NCI-H748 treated with DMSO at 0.1 percent for 48 hours (cell line): ENCODE measurements at regions not wholly inside any gene's neighbourhood (a gene's known extent, or its start where the extent isn't known, plus 50 kb on each side); places are given as distances from the start of the nearest gene placed in this dataset.
"Not testable (repeated sequence)": the region's sequence is repeated elsewhere in the genome, so short reads cannot be mapped to it uniquely, and the experiment has no call there.

Experiments
- DNase-seq: peaks from one replicate; lab custom pipeline; 2025; lab: John Stamatoyannopoulos, UW

- DNase-seq = no peak
Measured at GRCh38 chr3:145427355-145427754, 733.6 kb downstream of the PLOD2 start.

- DNase-seq = no peak
Measured at GRCh38 chr3:145429546-145429945, 731.4 kb downstream of the PLOD2 start.

GRCh38 chr3:145448436-145448835 lies 712.5 kb downstream of the PLOD2 start:
- DNase-seq = no peak

GRCh38 chr3:145450018-145450682 lies 710.8 kb downstream of the PLOD2 start:
- no peak for DNase-seq

GRCh38 chr3:145457825-145458552 lies 703.0 kb downstream of the PLOD2 start:
- DNase-seq = no peak

- not testable (repeated sequence) for DNase-seq
Measured at GRCh38 chr3:145459681-145460080, 701.3 kb downstream of the PLOD2 start.

GRCh38 chr3:145471976-145472375 lies 689.0 kb downstream of the PLOD2 start:
- no peak for DNase-seq

GRCh38 chr3:145482735-145483134 lies 678.2 kb downstream of the PLOD2 start:
- not testable (repeated sequence) for DNase-seq

- DNase-seq = no peak
Measured at GRCh38 chr3:145483992-145484391, 677.0 kb downstream of the PLOD2 start.

- no peak for DNase-seq
Measured at GRCh38 chr3:145489011-145489410, 672.0 kb downstream of the PLOD2 start.

- no peak for DNase-seq
Measured at GRCh38 chr3:145490088-145491048, 670.6 kb downstream of the PLOD2 start.

GRCh38 chr3:145492456-145492855 lies 668.5 kb downstream of the PLOD2 start:
- no peak for DNase-seq

GRCh38 chr3:145517416-145517815 lies 643.6 kb downstream of the PLOD2 start:
- not testable (repeated sequence) for DNase-seq

- no peak for DNase-seq
Measured at GRCh38 chr3:145518639-145519038, 642.3 kb downstream of the PLOD2 start.

GRCh38 chr3:145519398-145520047 lies 641.5 kb downstream of the PLOD2 start:
- DNase-seq = no peak

- DNase-seq = no peak
Measured at GRCh38 chr3:145522179-145522578, 638.8 kb downstream of the PLOD2 start.

- no peak for DNase-seq
Measured at GRCh38 chr3:145522893-145523651, 637.9 kb downstream of the PLOD2 start.

GRCh38 chr3:145531548-145531947 lies 629.4 kb downstream of the PLOD2 start:
- no peak for DNase-seq

GRCh38 chr3:145533696-145534095 lies 627.3 kb downstream of the PLOD2 start:
- DNase-seq = no peak

GRCh38 chr3:145536461-145536860 lies 624.5 kb downstream of the PLOD2 start:
- DNase-seq = no peak

- no peak for DNase-seq
Measured at GRCh38 chr3:145550522-145550921, 610.5 kb downstream of the PLOD2 start.
